ENCODE measurements at regions not wholly inside any gene's neighbourhood (a gene's known extent, or its start where the extent isn't known, plus 50 kb on each side); places are given as distances from the start of the nearest gene placed in this dataset.

DNA sequence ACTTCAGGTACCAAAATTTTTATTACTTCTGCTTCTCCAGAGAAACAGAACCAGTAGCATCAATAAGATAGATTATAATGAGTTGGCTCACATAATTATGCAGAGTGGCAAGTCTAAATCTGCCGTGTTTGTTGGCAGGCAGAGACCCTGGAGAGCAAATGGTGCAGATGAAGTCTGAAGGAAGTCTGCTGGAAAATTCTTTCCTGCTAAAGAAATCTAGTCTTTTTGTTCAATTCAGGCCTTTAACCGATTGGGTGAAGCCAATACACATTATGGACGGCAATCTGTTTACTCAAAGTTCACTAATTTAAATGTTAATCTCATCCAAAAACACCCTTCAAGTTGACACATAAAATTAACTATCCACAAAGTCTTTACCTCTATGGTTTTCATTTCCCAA lies 156.0 kb downstream of the TBX22 start:
- BruUV-seq (replicated peaks): no TSS peak
- H4K20me1 ChIP-seq (replicated peaks; ENCODE audit: control insufficient read depth, extremely low read depth, insufficient read depth, low read length): no peaks in the 10 kb centered on the region
- FAIRE-seq (no peak), DNase-seq (ENCODE audit: low read depth, low spot score) (no peak)
- H3K79me2 ChIP-seq (ENCODE audit: control insufficient read depth, insufficient read depth, low read length): no peaks in the 10 kb centered on the region
- no peak overlapping the region for H2AFZ ChIP-seq (ENCODE audit: low read depth, low read length)
- CTCF ChIA-PET: no interaction called here
- no peak overlapping the region for H3K4me2 ChIP-seq (ENCODE audit: insufficient read depth, low read length)
- TF ChIP-seq FOS (IDR thresholded peaks at IDR 0.05; ENCODE audit: borderline replicate concordance, insufficient read depth, low read length): no peak
- TF ChIP-seq, protein P1, sequence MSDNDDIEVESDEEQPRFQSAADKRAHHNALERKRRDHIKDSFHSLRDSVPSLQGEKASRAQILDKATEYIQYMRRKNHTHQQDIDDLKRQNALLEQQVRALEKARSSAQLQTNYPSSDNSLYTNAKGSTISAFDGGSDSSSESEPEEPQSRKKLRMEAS (IDR thresholded peaks at IDR 0.05; ENCODE audit: insufficient read depth, insufficient read length): no peak
- no peak for TF ChIP-seq JUN (IDR thresholded peaks at IDR 0.05; ENCODE audit: borderline replicate concordance, insufficient read depth, insufficient read length, low read depth)
- no peak for TF ChIP-seq EZH2 (IDR thresholded peaks at IDR 0.05; ENCODE audit: borderline replicate concordance, low read depth, low read length, severe bottlenecking)
- no peak for TF ChIP-seq GATA2 (IDR thresholded peaks at IDR 0.05; ENCODE audit: insufficient read depth, insufficient read length, low read depth, low read length)
- TF ChIP-seq POLR2A (IDR thresholded peaks at IDR 0.05; ENCODE audit: low read depth, low read length): no peak
- no peak for TF ChIP-seq MYC (IDR thresholded peaks at IDR 0.05; ENCODE audit: low read depth, low read length)
- no peak for TF ChIP-seq CTCF (IDR thresholded peaks at IDR 0.05; ENCODE audit: extremely low read depth in 1 of 2, insufficient read depth in 1 of 2, low read depth in 1 of 2, low read length in 2 of 2)
- no peak for TF ChIP-seq POLR2AphosphoS5 (IDR thresholded peaks at IDR 0.05; ENCODE audit: insufficient read depth, low read depth, low read length)
- POLR2A ChIA-PET: no interaction called here
- H3K27me3 ChIP-seq (ENCODE audit: control insufficient read depth in 2 of 2, insufficient read depth in 2 of 2, low read length in 2 of 2): no peaks in the 10 kb centered on the region
- H3K4me1 ChIP-seq (ENCODE audit: control insufficient read depth, extremely low read depth, insufficient read depth, low read length): no peaks in the 10 kb centered on the region
- no peak overlapping the region for H3K9ac ChIP-seq (replicated peaks; ENCODE audit: extremely low read depth, insufficient read depth, low read length)
- no peaks in the 10 kb centered on the region for H3K9me1 ChIP-seq (replicated peaks; ENCODE audit: control insufficient read depth, extremely low read depth, insufficient read depth, low read length)
- dilution Hi-C loops (cut with MboI; ENCODE audit: extremely low pct_ligation_motif_present, low sequenced_read_pairs): no loop called here
- intact Hi-C loops (cut with micrococcal nuclease): no loop called here
- no peak overlapping the region for H3K27ac ChIP-seq (ENCODE audit: insufficient read depth, low read depth, low read length)
- no peaks in the 10 kb centered on the region for H3K9me3 ChIP-seq (replicated peaks; ENCODE audit: control insufficient read depth, insufficient read depth, low read length)
- H3K36me3 ChIP-seq (ENCODE audit: control insufficient read depth in 2 of 2, extremely low read depth in 1 of 2, insufficient read depth in 2 of 2, low read length in 2 of 2): no peaks in the 10 kb centered on the region
- H3K4me3 ChIP-seq (replicated peaks in 1 of 3; ENCODE audit: insufficient read depth in 1 of 3, low read depth in 1 of 3, low read length in 3 of 3): no peak overlapping the region
